Endothelial cell of umbilical vein (primary cell): ENCODE measurements at regions not wholly inside any gene's neighbourhood (a gene's known extent, or its start where the extent isn't known, plus 50 kb on each side); places are given as distances from the start of the nearest gene placed in this dataset.

ENCODE experiments used
- EZH2 ChIP-seq: IDR thresholded peaks from 2 replicates; pipeline ENCODE4 v1.6.1; 2012; ENCODE audit warnings: borderline replicate concordance, low read depth, mild to moderate bottlenecking, moderate library complexity, low read length, inconsistent platforms; ENCODE audit not compliant: severe bottlenecking
- FOS ChIP-seq: IDR thresholded peaks from 2 replicates; pipeline ENCODE4 v1.6.1; 2011; ENCODE audit warnings: mild to moderate bottlenecking, low read length, moderate library complexity, borderline replicate concordance; ENCODE audit not compliant: insufficient read depth
- MYC ChIP-seq: IDR thresholded peaks from one replicate; pipeline ENCODE4 v1.6.1; 2011; ENCODE audit warnings: mild to moderate bottlenecking, low read depth, low read length
- POLR2A ChIP-seq: IDR thresholded peaks from 2 replicates; pipeline ENCODE4 v1.6.1; 2012; ENCODE audit warnings: low read depth, mild to moderate bottlenecking, control low read depth, low read length
- POLR2AphosphoS5 ChIP-seq: IDR thresholded peaks from 2 replicates; pipeline ENCODE4 v1.6.1; 2012; ENCODE audit warnings: low read depth, mild to moderate bottlenecking, control low read depth, low read length, moderate library complexity; ENCODE audit not compliant: insufficient read depth
- TF ChIP-seq, protein P1 (sequence below), 2 donors: IDR thresholded peaks; 1 replicate in 1 of 2; 2 replicates in 1 of 2; pipeline ENCODE4 v1.5.1; 2011; ENCODE audit warnings: low read length in 2 of 2, mild to moderate bottlenecking in 2 of 2, moderate library complexity in 2 of 2, control low read depth in 1 of 2, inconsistent platforms in 1 of 2, low read depth in 1 of 2; ENCODE audit not compliant: insufficient read depth in 1 of 2; ENCODE audit errors: extremely low read depth in 1 of 2
- TF ChIP-seq, protein P2 (sequence below): IDR thresholded peaks from 2 replicates; pipeline ENCODE4 v1.6.1; 2011; ENCODE audit not compliant: insufficient read depth, insufficient read length

GRCh38 chr4:123339507-123340380 is 56.9 kb upstream of the SPRY1 start:
- TF ChIP-seq, protein P1, sequence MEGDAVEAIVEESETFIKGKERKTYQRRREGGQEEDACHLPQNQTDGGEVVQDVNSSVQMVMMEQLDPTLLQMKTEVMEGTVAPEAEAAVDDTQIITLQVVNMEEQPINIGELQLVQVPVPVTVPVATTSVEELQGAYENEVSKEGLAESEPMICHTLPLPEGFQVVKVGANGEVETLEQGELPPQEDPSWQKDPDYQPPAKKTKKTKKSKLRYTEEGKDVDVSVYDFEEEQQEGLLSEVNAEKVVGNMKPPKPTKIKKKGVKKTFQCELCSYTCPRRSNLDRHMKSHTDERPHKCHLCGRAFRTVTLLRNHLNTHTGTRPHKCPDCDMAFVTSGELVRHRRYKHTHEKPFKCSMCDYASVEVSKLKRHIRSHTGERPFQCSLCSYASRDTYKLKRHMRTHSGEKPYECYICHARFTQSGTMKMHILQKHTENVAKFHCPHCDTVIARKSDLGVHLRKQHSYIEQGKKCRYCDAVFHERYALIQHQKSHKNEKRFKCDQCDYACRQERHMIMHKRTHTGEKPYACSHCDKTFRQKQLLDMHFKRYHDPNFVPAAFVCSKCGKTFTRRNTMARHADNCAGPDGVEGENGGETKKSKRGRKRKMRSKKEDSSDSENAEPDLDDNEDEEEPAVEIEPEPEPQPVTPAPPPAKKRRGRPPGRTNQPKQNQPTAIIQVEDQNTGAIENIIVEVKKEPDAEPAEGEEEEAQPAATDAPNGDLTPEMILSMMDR (IDR thresholded peaks at IDR 0.05; ENCODE audit: extremely low read depth in 1 of 2, insufficient read depth in 1 of 2, low read depth in 1 of 2, low read length in 2 of 2) = no peak
- TF ChIP-seq POLR2AphosphoS5 = no peak
- no peak for TF ChIP-seq POLR2A
- TF ChIP-seq, protein P2, sequence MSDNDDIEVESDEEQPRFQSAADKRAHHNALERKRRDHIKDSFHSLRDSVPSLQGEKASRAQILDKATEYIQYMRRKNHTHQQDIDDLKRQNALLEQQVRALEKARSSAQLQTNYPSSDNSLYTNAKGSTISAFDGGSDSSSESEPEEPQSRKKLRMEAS = no peak
- TF ChIP-seq EZH2 = no peak
- no peak for TF ChIP-seq FOS
- no peak for TF ChIP-seq MYC
